ENCODE measurements at regions not wholly inside any gene's neighbourhood (a gene's known extent, or its start where the extent isn't known, plus 50 kb on each side); places are given as distances from the start of the nearest gene placed in this dataset.
A peak's percentile ranks its signal among the peaks of the same experiment; 100 is the strongest.

DNA sequence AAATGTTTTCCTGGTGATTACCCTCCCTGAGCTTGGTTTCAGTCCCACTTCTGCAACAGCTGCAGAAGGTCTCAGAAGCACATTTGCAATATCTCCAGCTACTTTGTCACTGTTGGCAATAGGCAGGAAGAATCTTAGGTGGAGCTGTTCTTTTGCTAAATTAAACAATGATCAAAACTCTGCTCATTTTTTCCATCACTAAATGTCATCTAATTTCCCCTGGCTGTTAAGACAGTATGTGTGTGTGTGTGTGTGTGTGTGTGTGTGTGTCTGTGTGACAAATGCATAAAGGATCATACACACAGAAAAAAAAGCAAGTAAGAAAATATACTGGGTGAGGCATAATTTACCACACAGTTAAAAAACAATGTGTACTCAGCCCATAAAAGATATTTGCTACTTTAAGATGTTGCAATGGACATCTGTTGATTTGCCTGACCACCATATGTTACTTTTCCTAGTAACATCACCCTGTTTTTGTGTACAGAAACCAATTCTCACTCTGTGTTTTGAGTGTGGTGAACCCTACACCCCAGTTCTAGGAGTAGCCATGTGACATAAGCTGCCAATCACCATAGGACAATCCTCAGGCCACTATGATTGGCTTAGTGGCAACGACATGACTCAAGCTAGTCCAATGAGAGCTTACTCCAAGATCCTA lies 572.6 kb upstream of the CLINT1 start:
- no peak overlapping the region for H3K9ac ChIP-seq (ENCODE audit: control insufficient read depth, insufficient read depth, low read length)
- peak overlapping the region; percentile 26; the same call in 1 of the 2 replicates for H3K4me2 ChIP-seq (ENCODE audit: control insufficient read depth, insufficient read depth)
- no peaks in the 10 kb centered on the region for H3K36me3 ChIP-seq (ENCODE audit: control insufficient read depth in 2 of 2, insufficient read depth in 2 of 2, low read length in 1 of 2)
- H4K20me1 ChIP-seq (ENCODE audit: control insufficient read depth, insufficient read depth), result no peaks in the 10 kb centered on the region
- H2AFZ ChIP-seq (ENCODE audit: control insufficient read depth, low read depth, low read length), result no peak overlapping the region
- peak; percentile 43 for ATAC-seq
- no peaks in the 10 kb centered on the region for H3K79me2 ChIP-seq (ENCODE audit: control insufficient read depth, insufficient read depth, low read length)
- H3K4me3 ChIP-seq, result no peak overlapping the region
- DNase-seq (ENCODE audit: low read depth, low spot score), result no peak
- CTCF ChIA-PET, result interaction anchor here (2.3 to 2.7 kb wide), 2 partner anchors 9 to 20 kb away, joined by 8 to 9 read pairs; no protein-coding TSS in a partner anchor
- H3K9me3 ChIP-seq (replicated peaks; ENCODE audit: control insufficient read depth, insufficient read depth, low read length), result peaks cover 4% of the 10 kb centered on the region; the same call in 2 of the 3 replicates
- in situ Hi-C loops (cut with MboI), result no loop called here
- no TSS peak for BruUV-seq (replicated peaks)
- RAD21 ChIA-PET (ENCODE audit: unreplicated experiment), result interaction anchor here (1.3 kb wide), 1 partner anchor 22 kb away, joined by 8 read pairs; no protein-coding TSS in a partner anchor
- H3K27me3 ChIP-seq (replicated peaks in 1 of 2; ENCODE audit: control insufficient read depth in 2 of 2, insufficient read depth in 2 of 2, low read length in 1 of 2), result no peaks in the 10 kb centered on the region
- WGBS (ENCODE audit: insufficient coverage, insufficient replicate concordance, low lambda C conversion rate, missing lambda C conversion rate), result 0% methylated on average over 1 of the region's 1 CpG
- intact Hi-C loops (cut with micrococcal nuclease; ENCODE audit: unreplicated experiment), result no loop called here
- peaks cover 23% of the 10 kb centered on the region for H3K4me1 ChIP-seq (ENCODE audit: control insufficient read depth, insufficient read depth, low read length)
- SMC1A ChIA-PET (ENCODE audit: uncharacterized antibody, unreplicated experiment), result interaction anchor here (0.7 to 2.5 kb wide), 14 partner anchors 10 to 674 kb away, joined by 3 to 16 read pairs (median 4); no protein-coding TSS in a partner anchor
- no peak for FAIRE-seq
- H3K27ac ChIP-seq (ENCODE audit: control insufficient read depth, insufficient read depth), result no peak overlapping the region
- POLR2A ChIA-PET, result no interaction called here
- 0 out of 2 replicates have a peak, but pooled peaks have one; percentile 37 for TF ChIP-seq TCF3 (IDR thresholded peaks at IDR 0.05; ENCODE audit: borderline replicate concordance, insufficient read depth, low read depth, low read length)
- TF ChIP-seq YBX1 (IDR thresholded peaks at IDR 0.05), result no peak
- TF ChIP-seq, protein P1, sequence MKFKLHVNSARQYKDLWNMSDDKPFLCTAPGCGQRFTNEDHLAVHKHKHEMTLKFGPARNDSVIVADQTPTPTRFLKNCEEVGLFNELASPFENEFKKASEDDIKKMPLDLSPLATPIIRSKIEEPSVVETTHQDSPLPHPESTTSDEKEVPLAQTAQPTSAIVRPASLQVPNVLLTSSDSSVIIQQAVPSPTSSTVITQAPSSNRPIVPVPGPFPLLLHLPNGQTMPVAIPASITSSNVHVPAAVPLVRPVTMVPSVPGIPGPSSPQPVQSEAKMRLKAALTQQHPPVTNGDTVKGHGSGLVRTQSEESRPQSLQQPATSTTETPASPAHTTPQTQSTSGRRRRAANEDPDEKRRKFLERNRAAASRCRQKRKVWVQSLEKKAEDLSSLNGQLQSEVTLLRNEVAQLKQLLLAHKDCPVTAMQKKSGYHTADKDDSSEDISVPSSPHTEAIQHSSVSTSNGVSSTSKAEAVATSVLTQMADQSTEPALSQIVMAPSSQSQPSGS (IDR thresholded peaks at IDR 0.05; ENCODE audit: low read length), result no peak
- no peak for TF ChIP-seq BHLHE40 (IDR thresholded peaks at IDR 0.05; ENCODE audit: borderline replicate concordance in 1 of 2, low read depth in 2 of 2, low read length in 1 of 2)
- no peak for TF ChIP-seq NR2F1 (conservative IDR thresholded peaks at IDR 0.05)
- TF ChIP-seq ZSCAN29 (IDR thresholded peaks at IDR 0.05), result no peak
- no peak for TF ChIP-seq CREB1 (IDR thresholded peaks at IDR 0.05; ENCODE audit: low read depth)
- TF ChIP-seq ZNF622 (IDR thresholded peaks at IDR 0.05), result no peak
- no peak for TF ChIP-seq FOS (IDR thresholded peaks at IDR 0.05; ENCODE audit: borderline replicate concordance, extremely low read depth, insufficient read length)
- no peak for TF ChIP-seq BCL3 (IDR thresholded peaks at IDR 0.05; ENCODE audit: borderline replicate concordance, insufficient read depth, low read depth, low read length, poor library complexity, severe bottlenecking)
- no peak for TF ChIP-seq BCL11A (IDR thresholded peaks at IDR 0.05; ENCODE audit: low read depth, low read length)
- TF ChIP-seq HDAC2 (IDR thresholded peaks at IDR 0.05), result no peak
- TF ChIP-seq HDGF (IDR thresholded peaks at IDR 0.05), result no peak
- no peak for TF ChIP-seq NFYA (IDR thresholded peaks at IDR 0.05; ENCODE audit: borderline replicate concordance, low read depth, low read length)
- peak; percentile 31 for TF ChIP-seq USF1 (IDR thresholded peaks at IDR 0.05; ENCODE audit: borderline replicate concordance, extremely low read length, insufficient read depth, low read depth, low read length)
- no peak for TF ChIP-seq CHD2 (IDR thresholded peaks at IDR 0.05; ENCODE audit: borderline replicate concordance, low read depth, low read length)
- TF ChIP-seq SREBF2 (IDR thresholded peaks at IDR 0.05; ENCODE audit: low read length), result no peak
- no peak for TF ChIP-seq ASH2L (IDR thresholded peaks at IDR 0.05; ENCODE audit: borderline replicate concordance, low read depth)
- no peak for TF ChIP-seq ZBED1 (IDR thresholded peaks at IDR 0.05; ENCODE audit: borderline replicate concordance)
- no peak for TF ChIP-seq MTA3 (IDR thresholded peaks at IDR 0.05; ENCODE audit: borderline replicate concordance, low read length)
- TF ChIP-seq KLF5 (IDR thresholded peaks at IDR 0.05; ENCODE audit: partially characterized antibody), result no peak
- no peak for TF ChIP-seq MEF2B (IDR thresholded peaks at IDR 0.05; ENCODE audit: partially characterized antibody, poor library complexity, severe bottlenecking)
- no peak for TF ChIP-seq MTA2 (IDR thresholded peaks at IDR 0.05; ENCODE audit: low read depth)
- peak; percentile 11; the same call in 1 of the 2 replicates for TF ChIP-seq RUNX3 (IDR thresholded peaks at IDR 0.05; ENCODE audit: low read length)
